HG02870 (cell line): ENCODE measurements at regions not wholly inside any gene's neighbourhood (a gene's known extent, or its start where the extent isn't known, plus 50 kb on each side); places are given as distances from the start of the nearest gene placed in this dataset.
"Not testable (repeated sequence)": the region's sequence is repeated elsewhere in the genome, so short reads cannot be mapped to it uniquely, and the experiment has no call there.

Experiments used
- ATAC-seq: cut with Tn5 transposase; IDR thresholded peaks from one replicate; pipeline ENCODE4 v1.9.1; 2021; ENCODE audit warnings: mild to moderate bottlenecking, moderate library complexity; ENCODE audit not compliant: unreplicated experiment

GRCh38 chr17:5943982-5944381, 126.2 kb upstream of the WSCD1 start:
- no peak for ATAC-seq

- ATAC-seq = no peak
These were observed 122.4 kb upstream of the WSCD1 start for GRCh38 chr17:5947701-5948180.

GRCh38 chr17:5948811-5949210, 121.4 kb upstream of the WSCD1 start:
- ATAC-seq = no peak

GRCh38 chr17:5950878-5951277, 119.3 kb upstream of the WSCD1 start:
- no peak for ATAC-seq

GRCh38 chr17:5951912-5952311, 118.3 kb upstream of the WSCD1 start:
- no peak for ATAC-seq

- no peak for ATAC-seq
These were observed 117.7 kb upstream of the WSCD1 start for GRCh38 chr17:5952518-5952917.

- ATAC-seq = no peak
These were observed 114.4 kb upstream of the WSCD1 start for GRCh38 chr17:5955764-5956163.

GRCh38 chr17:5958850-5959249, 111.3 kb upstream of the WSCD1 start:
- ATAC-seq = no peak

GRCh38 chr17:5962371-5962770, 107.8 kb upstream of the WSCD1 start:
- ATAC-seq = no peak

- ATAC-seq = no peak
These were observed 98.2 kb upstream of the WSCD1 start for GRCh38 chr17:5971969-5972368.

- no peak for ATAC-seq
These were observed 96.8 kb upstream of the WSCD1 start for GRCh38 chr17:5973410-5973809.

- ATAC-seq = no peak
These were observed 94.5 kb upstream of the WSCD1 start for GRCh38 chr17:5975661-5976060.

GRCh38 chr17:5976251-5976650, 93.9 kb upstream of the WSCD1 start:
- no peak for ATAC-seq

- ATAC-seq = no peak
These were observed 91.7 kb upstream of the WSCD1 start for GRCh38 chr17:5978496-5978895.

- no peak for ATAC-seq
These were observed 89.2 kb upstream of the WSCD1 start for GRCh38 chr17:5980941-5981340.

- ATAC-seq = no peak
These were observed 83.5 kb upstream of the WSCD1 start for GRCh38 chr17:5986644-5987043.

- no peak for ATAC-seq
These were observed 69.8 kb upstream of the WSCD1 start for GRCh38 chr17:6000426-6000825.

- ATAC-seq = not testable (repeated sequence)
These were observed 67.0 kb upstream of the WSCD1 start for GRCh38 chr17:6003221-6003620.

- ATAC-seq = no peak
These were observed 64.2 kb upstream of the WSCD1 start for GRCh38 chr17:6005939-6006338.

- no peak for ATAC-seq
These were observed 59.0 kb upstream of the WSCD1 start for GRCh38 chr17:6011206-6011605.

GRCh38 chr17:6018788-6019187, 51.4 kb upstream of the WSCD1 start:
- ATAC-seq = no peak

GRCh38 chr17:6019959-6020358, 50.2 kb upstream of the WSCD1 start:
- ATAC-seq = no peak

GRCh38 chr17:6020376-6021010, 49.7 kb upstream of the WSCD1 start:
- ATAC-seq = no peak
